Stomach (tissue), 8 donors: ENCODE measurements at regions not wholly inside any gene's neighbourhood (a gene's known extent, or its start where the extent isn't known, plus 50 kb on each side); places are given as distances from the start of the nearest gene placed in this dataset.

ENCODE experiments used
- DNase-seq, 2 donors: peaks; one replicate each; pipeline versions ENCODE4 v3.0.0 to v3.0.0-alpha.2; 2013 to 2019
- H3K27ac ChIP-seq, 5 donors: fragments of 200-600 bp in 4 of 5; sonication (generic) in 4 of 5; one replicate each; pipeline ENCODE4 v1.5.1; 2013 to 2019; ENCODE audit warnings: mild to moderate bottlenecking in 1 of 5, moderate library complexity in 1 of 5
- H3K27me3 ChIP-seq, 3 donors: fragments of 200-600 bp; sonication (generic); one replicate each; pipeline ENCODE4 v1.5.1; 2017 to 2019; ENCODE audit warnings: mixed run types in 1 of 3
- H3K36me3 ChIP-seq, 4 donors: fragments of 200-600 bp; sonication (generic); 1 replicate in 3 of 4; 2 replicates in 1 of 4; pipeline ENCODE4 v1.5.1; 2016 to 2019
- H3K4me1 ChIP-seq, 4 donors: fragments of 200-600 bp; sonication (generic); one replicate each; pipeline ENCODE4 v1.5.1; 2016 to 2019
- H3K4me3 ChIP-seq, 4 donors: fragments of 200-600 bp; sonication (generic) in 3 of 4; one replicate each; pipeline ENCODE4 v1.5.1; 2016 to 2019; ENCODE audit warnings: mild to moderate bottlenecking in 1 of 4
- H3K9me3 ChIP-seq, 4 donors: fragments of 200-600 bp; sonication (generic); one replicate each; pipeline ENCODE4 v1.5.1; 2016 to 2019
- CTCF ChIP-seq, 7 experiments: fragments of 450-650 bp in 4 of 7; fragments of 200-600 bp in 3 of 7; sonication (generic) in 3 of 7; IDR thresholded peaks; one replicate each; pipeline ENCODE4 v1.5.1; 2016 to 2019; ENCODE audit warnings: antibody characterized with exemption in 7 of 7, control low read depth in 2 of 7, mild to moderate bottlenecking in 1 of 7
- EP300 ChIP-seq: sonication (generic); formaldehyde crosslinking; IDR thresholded peaks from one replicate; pipeline ENCODE4 v1.6.1; 2017; ENCODE audit warnings: antibody characterized with exemption
- POLR2A ChIP-seq, 4 donors: fragments of 450-650 bp; IDR thresholded peaks; one replicate each; pipeline ENCODE4 v1.6.1; 2016; ENCODE audit warnings: antibody characterized with exemption in 4 of 4, control low read depth in 2 of 4, mild to moderate bottlenecking in 1 of 4, moderate library complexity in 1 of 4
- POLR2AphosphoS5 ChIP-seq, 3 donors: sonication (generic); formaldehyde crosslinking; IDR thresholded peaks; one replicate each; pipeline ENCODE4 v1.6.1; 2016; ENCODE audit warnings: antibody characterized with exemption in 3 of 3
- WGBS, 5 donors: extraction: QIAGEN DNeasy Blood & Tissue Kit in 3 of 5; methylation state at CpG; one replicate each; pipeline versions ENCODE4 v1.1.5 to v1.1.7; 2013 to 2018; 5-methylcytosine and 5-hydroxymethylcytosine counted together
- intact Hi-C: fragments of 100-400 bp; cut with DNase I; formaldehyde crosslinking; loops from one replicate; pipeline ENCODE4 v1.15.1; 2023; ENCODE audit warnings: low total_unique reads
- donor health status: healthy with polysubstance abuse.
- donor health status: Bipolar disorder and iron deficiency.
- donor health status: healthy.

DNA sequence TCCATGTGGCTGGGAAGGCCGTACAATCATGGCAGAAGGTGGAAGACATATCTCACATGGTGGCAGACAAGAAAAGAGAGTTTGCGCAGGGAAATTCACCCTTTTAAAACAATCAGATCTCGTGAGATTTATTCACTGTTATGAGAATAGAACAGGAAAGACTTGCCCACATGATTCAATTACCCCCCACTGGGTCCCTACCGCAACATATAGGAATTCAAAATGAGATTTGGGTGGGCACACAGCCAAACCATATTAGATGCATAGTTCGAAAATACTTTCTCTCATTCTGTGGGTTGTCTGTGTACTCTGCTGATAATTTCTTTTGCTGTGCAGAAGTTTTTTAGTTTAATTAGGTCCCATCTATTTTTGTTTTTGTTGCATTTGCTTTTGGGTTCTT, 990.3 kb downstream of the PLA2G4A start:
- WGBS, 5 donors = 26 to 46% (median 42%) methylated on average over 5 of the region's 5 CpGs

GRCh38 chr1:187836557-187836956, 1007.8 kb downstream of the PLA2G4A start:
- no peak overlapping the region for H3K4me3 ChIP-seq
- no peak overlapping the region for H3K27ac ChIP-seq
- WGBS, 5 donors = 83 to 94% (median 89%) methylated on average over 12 of the region's 12 CpGs
- H3K27me3 ChIP-seq = no peaks in the 10 kb centered on the region
- TF ChIP-seq POLR2AphosphoS5 (IDR thresholded peaks at IDR 0.05) = no peak
- TF ChIP-seq CTCF (IDR thresholded peaks at IDR 0.05) = no peak
- TF ChIP-seq EP300 = no peak
- TF ChIP-seq POLR2A (IDR thresholded peaks at IDR 0.05) = no peak
- peaks cover 0 to 7% (median 0%) of the 10 kb centered on the region in 4 donors for H3K9me3 ChIP-seq
- no peaks in the 10 kb centered on the region for H3K4me1 ChIP-seq
- intact Hi-C loops = no loop called here
- H3K36me3 ChIP-seq = no peaks in the 10 kb centered on the region
- no peak for DNase-seq

More for the DNA sequence above, 990.3 kb downstream of the PLA2G4A start:
- H3K9me3 ChIP-seq = peaks cover 0 to 5% (median 2%) of the 10 kb centered on the region in 4 donors
- no peaks in the 10 kb centered on the region for H3K4me1 ChIP-seq
- no peak overlapping the region for H3K27ac ChIP-seq
- TF ChIP-seq EP300 (no peak), POLR2A (IDR thresholded peaks at IDR 0.05) (no peak), POLR2AphosphoS5 (IDR thresholded peaks at IDR 0.05) (no peak), CTCF (IDR thresholded peaks at IDR 0.05) (no peak)
- no peaks in the 10 kb centered on the region for H3K36me3 ChIP-seq
- no peaks in the 10 kb centered on the region for H3K27me3 ChIP-seq
- no peak overlapping the region for H3K4me3 ChIP-seq
- intact Hi-C loops = no loop called here
- DNase-seq = no peak

- intact Hi-C loops = no loop called here
- no peaks in the 10 kb centered on the region for H3K4me1 ChIP-seq
- WGBS, 5 donors = 27 to 55% (median 48%) methylated on average over 2 of the region's 2 CpGs
- no peak for DNase-seq
- no peak overlapping the region for H3K27ac ChIP-seq
- TF ChIP-seq EP300 = no peak
- TF ChIP-seq CTCF (IDR thresholded peaks at IDR 0.05) = no peak
- no peak for TF ChIP-seq POLR2AphosphoS5 (IDR thresholded peaks at IDR 0.05)
- TF ChIP-seq POLR2A (IDR thresholded peaks at IDR 0.05) = no peak
- H3K4me3 ChIP-seq = no peak overlapping the region
- no peaks in the 10 kb centered on the region for H3K27me3 ChIP-seq
- H3K36me3 ChIP-seq = no peaks in the 10 kb centered on the region
- peaks cover 0 to 7% (median 2%) of the 10 kb centered on the region in 4 donors for H3K9me3 ChIP-seq
Observed at GRCh38 chr1:187837787-187838186, 1009.0 kb downstream of the PLA2G4A start.

DNA sequence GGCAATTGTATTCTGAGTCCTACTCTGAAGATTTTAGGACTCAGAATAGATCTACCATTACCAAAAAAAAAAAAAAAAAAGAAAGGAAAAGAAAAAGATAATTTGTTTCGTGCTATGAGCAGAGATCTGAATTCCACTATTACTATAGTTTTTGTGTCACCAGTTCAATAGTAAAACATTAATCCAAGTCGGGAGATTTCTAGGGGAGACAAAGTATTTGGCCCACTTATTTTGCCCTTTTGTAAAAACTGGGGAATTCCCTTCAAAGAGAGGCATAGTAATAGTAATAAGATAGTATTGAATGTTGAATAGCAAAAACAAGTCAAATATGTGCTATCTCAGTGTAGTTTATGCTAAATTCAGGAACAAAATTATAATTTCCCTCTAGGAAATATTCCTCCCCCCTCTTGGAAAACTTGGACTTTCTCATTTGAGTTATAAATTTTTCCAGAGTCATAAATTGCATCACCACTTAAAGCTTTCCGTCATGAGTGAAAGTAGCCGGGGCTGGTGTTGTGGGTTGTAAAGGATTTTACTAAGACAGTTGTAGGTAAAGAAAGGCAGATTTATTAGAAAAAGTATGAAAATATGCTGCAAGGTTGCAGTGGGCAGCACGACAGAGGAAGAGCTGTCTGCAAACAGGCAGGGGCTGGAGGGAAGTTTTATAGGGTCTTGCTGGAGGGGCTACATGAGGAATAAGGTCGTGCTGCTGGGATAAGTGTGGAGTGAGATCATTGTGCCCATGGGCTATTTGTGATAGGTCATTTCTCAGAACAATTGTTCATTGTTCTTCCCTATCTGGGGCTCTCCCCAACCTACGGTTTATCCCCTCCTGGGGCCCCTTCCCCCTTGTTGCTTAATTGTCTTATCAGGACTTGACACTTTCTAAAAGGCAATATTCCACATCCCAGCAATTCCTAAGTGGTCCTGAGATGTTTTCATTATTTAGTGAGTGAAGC, 1009.9 kb downstream of the PLA2G4A start:
- intact Hi-C loops = no loop called here
- no peak for TF ChIP-seq POLR2A (IDR thresholded peaks at IDR 0.05)
- no peak for TF ChIP-seq EP300
- no peak for TF ChIP-seq CTCF (IDR thresholded peaks at IDR 0.05)
- TF ChIP-seq POLR2AphosphoS5 (IDR thresholded peaks at IDR 0.05) = no peak
- WGBS, 5 donors = 53 to 57% (median 55%) methylated on average over 7 of the region's 7 CpGs
- DNase-seq = no peak
- Histone ChIP-seq H3K4me3 (no peak overlapping the region), H3K27ac (no peak overlapping the region), H3K36me3 (no peaks in the 10 kb centered on the region), H3K27me3 (no peaks in the 10 kb centered on the region), H3K9me3 (peaks cover 0 to 7% (median 3%) of the 10 kb centered on the region in 4 donors), H3K4me1 (no peaks in the 10 kb centered on the region)
